SK-N-MC (cell line): ENCODE measurements at regions not wholly inside any gene's neighbourhood (a gene's known extent, or its start where the extent isn't known, plus 50 kb on each side); places are given as distances from the start of the nearest gene placed in this dataset.

Experiments
- EZH2 ChIP-seq: fragments of 200-600 bp; sonication (generic); IDR thresholded peaks from one replicate; pipeline ENCODE4 v1.6.1; 2017; ENCODE audit warnings: antibody characterized with exemption
- POLR2AphosphoS5 ChIP-seq: IDR thresholded peaks from 2 replicates; pipeline ENCODE4 v1.6.1; 2012; ENCODE audit warnings: mild to moderate bottlenecking, low read depth, low read length, borderline replicate concordance

GRCh38 chr9:28620011-28620410 is 1046.7 kb upstream of the C9orf72 start:
- no peak for TF ChIP-seq EZH2
- no peak for TF ChIP-seq POLR2AphosphoS5
